HG03521 (cell line): ENCODE measurements at regions not wholly inside any gene's neighbourhood (a gene's known extent, or its start where the extent isn't known, plus 50 kb on each side); places are given as distances from the start of the nearest gene placed in this dataset.

Experiments
- ATAC-seq: cut with Tn5 transposase; IDR thresholded peaks from one replicate; pipeline ENCODE4 v1.9.1; 2021; ENCODE audit warnings: mild to moderate bottlenecking, moderate library complexity; ENCODE audit not compliant: unreplicated experiment

DNA sequence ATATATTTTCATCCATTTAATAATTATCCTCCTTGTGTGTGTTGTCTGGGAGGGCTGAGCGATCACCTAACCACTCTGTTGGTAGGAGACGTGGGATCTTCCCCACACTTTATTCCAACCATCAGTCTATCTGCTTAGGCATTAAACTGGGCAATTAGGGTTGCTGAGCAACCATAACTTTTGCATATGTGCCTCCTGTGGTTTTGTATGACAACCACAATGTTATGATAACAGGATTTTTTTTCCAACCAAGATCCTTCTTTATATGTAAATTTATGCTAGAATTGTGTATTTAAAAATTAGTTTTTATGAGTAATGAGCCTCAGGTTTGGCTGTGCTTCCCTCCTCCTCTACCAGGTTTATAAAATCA is 495.0 kb upstream of the MGMT start:
- no peak for ATAC-seq

DNA sequence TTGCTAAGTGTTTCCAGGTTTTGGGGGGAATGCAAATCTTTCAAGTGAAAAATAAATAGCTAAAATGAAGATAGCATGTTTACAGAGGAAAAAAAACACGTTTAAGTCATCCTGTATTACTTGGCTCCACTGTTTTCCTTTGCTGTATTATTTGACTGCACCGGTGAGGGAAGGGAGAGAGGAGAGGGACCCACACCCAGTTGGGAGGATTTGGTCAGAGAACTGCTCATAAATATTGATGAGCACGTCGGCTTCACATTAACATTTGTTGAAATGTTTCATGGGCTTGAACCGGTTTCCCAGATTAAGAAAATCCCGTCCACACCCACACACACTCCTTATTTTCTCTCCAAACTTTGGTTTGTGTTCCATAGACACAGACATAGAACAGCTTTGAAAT is 493.8 kb upstream of the MGMT start:
- no peak for ATAC-seq

DNA sequence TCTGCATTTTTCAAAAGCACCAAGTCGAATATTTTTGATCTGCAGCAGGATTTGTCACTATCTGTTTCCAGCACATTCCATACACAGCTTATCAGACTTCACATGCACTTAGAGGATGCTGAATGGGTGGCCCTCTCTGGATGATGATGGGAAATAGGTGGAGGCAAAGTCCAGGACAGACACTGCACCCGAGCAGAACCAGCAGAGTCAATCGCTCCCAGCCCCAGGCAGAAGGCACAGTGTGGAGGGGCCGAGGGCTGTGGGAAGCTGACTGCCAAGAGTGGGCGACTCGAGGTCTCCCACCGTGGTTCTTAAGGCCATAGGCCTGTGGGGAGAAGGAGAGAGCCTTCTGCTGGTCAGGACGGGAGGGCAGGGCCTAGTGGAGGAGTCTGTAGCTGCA is 490.2 kb upstream of the MGMT start:
- ATAC-seq, result no peak

DNA sequence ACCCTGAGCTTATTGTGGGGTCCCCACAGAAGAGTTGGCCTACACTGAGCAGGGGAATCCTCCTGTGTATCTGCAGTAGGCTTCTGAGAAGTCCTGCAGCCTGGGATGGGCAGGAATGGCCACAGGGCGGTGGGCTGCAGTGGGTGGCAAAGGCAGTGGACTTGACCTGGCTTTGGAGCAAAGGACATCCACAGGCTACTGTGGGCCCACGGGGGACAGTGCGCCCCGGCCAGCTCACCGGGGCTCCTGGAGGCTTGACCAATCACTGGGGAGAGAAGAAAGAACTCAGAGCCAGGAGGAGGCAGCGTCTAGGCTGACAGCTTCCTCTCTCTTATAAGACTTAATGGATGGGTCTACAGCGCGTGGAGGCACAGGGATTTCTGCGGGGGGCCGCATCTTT is 488.8 kb upstream of the MGMT start:
- ATAC-seq, result no peak

DNA sequence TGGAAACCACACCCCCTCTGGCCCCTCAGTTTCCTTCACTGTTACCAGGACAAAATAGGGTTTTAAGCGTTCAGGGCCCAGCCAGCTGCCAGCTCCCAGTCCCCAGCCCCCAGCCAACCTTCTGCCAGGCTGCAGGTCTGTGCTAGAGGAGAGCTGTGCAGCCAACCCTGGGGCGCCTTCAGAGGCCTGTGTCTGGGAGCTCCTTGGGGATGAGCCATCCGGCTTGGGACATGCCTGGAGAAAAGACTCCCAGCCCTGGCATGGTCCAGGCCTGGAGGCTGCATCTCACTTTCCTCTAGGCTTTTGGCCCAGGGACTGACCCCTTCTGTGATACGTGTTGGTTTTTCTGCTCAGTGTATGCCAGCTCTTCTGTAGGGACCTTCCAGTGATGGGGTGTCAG is 487.6 kb upstream of the MGMT start:
- ATAC-seq, result no peak

DNA sequence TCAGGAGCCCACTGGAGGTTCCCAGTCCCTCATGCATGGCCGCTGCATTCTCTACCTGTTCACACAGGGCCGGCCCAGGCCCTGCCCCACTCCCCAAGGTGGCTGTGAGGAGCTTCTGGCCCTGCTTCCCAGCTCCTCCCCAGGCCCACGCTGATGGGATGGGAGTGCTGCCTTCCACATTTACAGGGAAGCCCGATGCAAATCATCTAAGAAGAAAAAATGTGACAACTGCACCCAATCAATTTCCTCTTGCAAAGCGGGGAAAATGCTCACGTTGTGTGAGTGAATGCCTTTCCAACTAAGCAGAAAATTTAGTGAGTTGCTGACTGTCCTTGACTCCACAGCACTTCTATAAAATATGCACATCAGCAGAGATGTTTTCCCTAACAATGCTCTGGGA is 485.8 kb upstream of the MGMT start:
- no peak for ATAC-seq

DNA sequence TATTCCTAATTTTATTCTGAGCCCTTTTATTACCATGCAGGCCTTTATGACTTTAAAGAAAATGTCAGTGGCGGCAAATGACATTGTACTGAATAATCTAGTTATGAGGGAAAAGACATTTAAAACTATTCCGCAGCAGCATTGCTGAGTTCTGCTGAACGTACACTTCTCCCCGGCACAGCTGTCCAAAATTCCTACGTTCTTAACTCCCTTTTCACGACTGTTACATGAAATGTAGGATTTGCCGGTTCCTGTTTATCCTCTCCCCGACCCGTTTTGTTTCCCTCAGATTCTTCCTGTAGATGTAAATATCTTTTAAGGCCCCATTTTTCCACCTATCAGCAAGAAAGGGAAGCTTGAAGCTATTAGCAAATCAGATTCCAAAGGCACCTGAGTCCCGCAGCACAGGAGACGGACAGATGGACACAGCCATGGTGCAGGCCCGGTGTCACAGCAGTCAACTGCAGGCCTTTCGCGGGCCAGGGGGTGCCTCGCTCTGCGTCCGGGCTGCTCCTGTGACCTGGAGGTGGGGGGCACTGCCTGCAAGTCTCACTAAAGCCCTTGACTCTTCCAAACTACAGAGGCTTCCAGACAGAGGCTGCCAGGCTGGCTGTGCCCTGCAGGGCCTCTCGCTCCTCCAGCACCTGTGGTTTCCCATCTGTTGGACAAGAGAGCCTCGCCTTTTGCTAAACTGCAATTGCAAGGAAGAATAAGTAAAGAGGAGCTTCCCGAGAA is 485.0 kb upstream of the MGMT start:
- ATAC-seq, result no peak

DNA sequence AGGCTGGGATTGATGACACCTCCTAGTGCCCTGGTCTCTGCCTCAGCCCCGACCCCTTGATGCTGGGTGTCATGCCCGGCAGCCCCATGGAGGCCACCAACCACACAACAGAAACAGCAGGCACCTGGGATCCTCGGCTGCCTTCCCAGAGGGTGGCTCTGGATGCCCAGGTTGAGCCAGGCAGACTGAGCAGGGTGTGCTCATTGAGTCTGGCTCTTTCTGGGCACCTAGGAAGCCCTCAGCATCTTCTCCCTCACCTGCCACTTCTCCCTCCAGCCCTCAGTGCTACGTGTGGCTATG is 484.5 kb upstream of the MGMT start:
- no peak for ATAC-seq

DNA sequence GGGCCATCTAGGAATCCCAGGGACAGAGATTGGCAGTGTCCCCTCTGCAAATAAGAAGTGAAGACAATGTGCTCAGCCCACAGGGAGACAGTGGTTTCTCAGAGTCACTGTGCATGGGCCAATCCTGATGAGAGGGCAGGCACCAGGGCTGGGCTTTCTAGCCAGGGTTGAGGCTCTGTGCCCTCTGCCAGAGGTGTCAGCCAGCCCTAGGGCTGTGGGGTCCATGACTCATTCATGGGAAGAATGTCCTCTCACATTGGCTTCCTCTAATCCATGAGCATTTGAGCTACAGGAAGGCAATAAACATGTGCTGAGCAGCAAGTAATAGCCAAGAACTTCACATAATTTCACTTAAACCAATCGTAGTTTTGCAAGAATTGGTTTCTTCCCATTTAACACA is 482.0 kb upstream of the MGMT start:
- no peak for ATAC-seq

DNA sequence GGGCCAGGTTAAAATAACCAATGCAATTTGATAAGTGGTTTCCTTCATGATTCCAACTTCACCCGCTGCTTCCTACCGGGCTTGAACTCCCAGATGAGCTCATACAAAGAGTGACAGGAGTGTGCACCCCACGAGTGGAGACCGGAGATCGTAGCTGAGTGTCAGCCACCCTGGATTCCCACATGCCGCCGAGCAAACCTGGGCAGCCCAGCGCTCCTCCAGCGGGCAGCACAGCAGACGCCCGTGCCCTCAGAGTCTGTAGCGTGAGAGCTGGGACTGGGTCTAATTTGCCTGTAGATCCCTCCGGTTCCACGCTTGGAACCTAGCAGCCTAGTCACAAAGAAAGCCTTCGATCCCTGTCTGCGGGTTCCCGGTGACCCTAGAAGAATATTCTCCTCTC is 476.1 kb upstream of the MGMT start:
- ATAC-seq, result no peak

DNA sequence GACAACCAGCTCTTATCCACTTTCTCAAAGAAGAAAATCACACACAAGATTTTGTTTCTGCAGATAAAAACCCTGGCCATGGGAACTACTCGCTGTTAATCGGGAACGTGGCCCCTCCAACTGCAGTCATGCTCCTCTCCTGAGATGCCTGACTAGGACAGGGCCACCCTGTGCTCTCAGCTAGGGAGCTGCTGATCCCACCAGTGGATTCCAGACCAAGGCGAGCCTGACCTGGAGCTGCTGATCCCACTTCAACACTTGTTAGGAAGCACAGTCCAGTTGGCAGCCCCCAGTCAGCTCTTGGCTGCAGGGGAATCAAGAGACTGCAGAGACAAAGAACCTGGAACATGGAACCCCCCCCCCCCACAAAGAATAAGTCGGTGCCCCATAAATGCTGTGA is 474.3 kb upstream of the MGMT start:
- ATAC-seq, result no peak

DNA sequence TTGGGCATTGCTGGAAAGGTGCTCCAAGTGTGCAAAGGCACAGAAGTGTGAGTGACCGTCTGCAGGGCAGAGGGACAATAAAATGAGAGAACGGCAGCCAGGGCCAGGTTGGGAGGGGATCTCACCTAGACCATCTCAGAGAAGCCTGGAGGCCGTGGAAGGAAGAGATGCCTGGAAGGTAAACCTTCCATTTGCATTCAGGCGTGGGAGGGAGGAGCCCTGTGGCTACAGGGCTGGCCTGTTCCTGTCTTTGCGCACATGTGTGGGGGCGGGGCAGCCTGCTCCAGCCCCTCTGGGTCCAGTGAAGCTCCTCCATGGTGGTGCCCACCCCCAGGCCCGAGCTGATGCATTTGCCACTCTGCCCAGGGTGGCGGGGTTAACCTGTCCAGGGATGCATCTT is 473.6 kb upstream of the MGMT start:
- no peak for ATAC-seq

DNA sequence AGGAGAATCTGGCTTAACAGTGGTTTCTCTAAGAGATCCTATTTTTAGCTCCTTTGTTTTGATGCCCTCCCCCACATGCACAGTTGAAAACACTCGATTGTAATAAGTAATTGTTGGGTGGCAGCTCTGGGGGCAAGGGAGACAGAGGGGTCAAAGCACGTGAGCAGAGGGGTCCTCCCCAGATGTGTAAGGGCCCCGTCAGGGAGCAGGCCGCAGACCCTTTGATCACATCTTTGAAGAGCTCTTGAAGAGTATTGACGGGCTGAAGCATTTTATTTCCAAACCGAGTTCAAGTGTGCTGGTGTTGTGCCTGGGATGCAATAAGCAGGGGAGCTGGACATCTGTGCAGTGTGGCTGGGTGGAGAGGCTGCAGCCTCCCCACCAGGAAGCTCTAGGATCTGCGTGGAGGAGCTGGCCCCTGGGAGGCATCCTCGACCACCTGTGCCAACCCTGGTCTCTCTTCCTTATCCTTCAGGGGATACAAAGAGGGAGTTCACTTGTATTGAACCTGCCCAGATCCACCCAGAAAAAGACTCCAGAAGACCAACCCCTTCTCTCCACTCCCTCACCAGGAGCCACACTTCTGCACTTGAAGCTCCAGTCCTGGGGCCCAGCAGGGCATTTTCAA is 473.0 kb upstream of the MGMT start:
- no peak for ATAC-seq

DNA sequence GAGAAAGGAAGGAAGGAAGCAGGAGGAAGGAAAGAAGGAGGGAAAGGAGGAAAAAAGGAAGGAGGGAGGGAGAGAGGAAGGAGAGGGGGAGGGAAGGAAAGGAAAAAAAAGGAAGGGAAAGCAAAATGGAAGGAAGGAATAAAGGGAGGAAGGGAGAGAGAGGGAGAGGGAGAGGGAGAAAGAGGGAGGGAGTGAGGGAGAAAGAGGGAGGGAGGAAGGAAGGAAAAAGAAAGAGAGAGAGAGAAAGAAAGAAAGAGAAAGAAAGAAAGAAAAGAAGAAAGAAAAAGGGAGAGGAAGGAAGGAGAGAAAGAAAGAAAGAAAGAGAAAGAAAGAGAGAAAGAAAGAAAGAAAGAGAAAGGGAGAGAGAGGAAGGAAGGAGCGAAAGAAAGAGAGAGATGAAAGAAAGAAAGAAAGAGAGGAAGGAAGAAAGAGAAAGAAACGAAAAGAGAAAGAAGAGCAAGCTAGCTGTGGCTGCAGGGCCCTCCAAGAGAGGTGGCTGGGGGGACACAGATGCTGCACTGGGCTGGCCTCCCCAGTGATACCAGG is 472.4 kb upstream of the MGMT start:
- ATAC-seq, result no peak

DNA sequence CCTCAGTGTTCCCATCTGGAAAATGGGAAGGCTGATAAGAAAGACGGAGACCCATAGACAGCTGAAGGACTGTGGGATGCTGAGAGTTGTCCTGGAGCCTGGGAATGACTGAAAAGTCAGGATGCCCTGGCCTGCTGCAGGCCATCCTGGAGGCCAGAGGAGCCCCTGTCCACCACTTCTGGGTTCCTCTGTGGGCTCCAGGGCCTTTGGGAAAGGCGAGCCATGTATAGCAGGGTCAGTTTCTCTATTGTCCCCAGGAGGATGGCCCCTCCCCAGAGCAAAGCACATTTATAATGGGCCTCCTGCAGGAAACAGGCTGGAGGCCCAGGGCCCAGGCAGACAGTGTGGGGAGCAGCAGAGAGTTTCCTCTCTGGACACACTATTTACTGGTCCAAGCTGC is 471.4 kb upstream of the MGMT start:
- no peak for ATAC-seq

DNA sequence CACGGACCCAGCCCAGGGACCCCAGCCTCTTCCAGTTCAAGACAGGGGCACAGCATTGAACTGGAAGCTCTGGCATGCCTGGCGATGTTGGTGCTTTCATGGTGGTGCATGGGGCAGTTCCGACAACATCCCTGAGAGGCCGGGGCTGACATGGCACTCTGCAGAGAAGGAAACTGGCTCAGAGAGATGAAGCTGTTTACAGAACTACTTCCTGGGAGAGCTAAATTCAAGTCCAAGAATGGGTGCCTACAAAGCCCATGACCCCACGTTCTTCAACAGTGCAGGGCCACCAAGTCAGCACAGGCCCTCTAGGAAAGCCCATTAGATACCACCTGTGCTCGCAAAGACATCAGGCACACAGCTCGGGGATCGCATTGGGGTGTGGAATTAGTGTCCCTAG is 470.9 kb upstream of the MGMT start:
- no peak for ATAC-seq

DNA sequence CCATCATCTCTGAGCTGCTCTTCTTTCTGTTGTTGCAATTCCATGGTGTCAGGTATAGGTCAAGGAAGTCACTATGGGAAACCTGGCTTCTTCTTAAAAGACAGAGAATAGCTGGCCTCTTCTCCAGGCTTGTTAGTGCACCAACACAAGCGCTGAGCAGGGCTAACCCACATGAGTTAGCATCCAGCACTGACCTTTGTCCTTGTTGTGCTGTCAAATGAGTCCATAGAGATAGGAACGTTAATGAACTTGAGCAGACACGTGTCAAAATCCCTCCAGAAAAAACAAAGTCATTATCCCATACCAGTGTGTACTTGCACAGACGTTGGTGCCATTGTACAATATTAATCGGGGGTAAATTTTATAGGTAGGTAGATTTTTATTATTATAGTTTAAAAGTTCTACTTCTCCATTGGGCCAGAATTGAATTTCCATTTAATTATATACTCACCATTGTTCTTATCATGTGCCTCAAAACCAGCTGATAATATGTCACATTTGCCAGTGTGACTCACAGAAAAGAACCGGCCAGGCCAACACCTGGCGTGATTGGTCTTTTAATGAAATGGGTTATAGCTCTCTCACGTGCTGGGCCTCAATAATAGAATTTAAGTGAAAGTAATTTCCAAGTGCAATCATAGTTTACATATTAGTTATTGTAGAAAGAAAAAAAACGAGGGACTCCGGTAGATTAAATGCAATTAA is 468.8 kb upstream of the MGMT start:
- ATAC-seq, result no peak

DNA sequence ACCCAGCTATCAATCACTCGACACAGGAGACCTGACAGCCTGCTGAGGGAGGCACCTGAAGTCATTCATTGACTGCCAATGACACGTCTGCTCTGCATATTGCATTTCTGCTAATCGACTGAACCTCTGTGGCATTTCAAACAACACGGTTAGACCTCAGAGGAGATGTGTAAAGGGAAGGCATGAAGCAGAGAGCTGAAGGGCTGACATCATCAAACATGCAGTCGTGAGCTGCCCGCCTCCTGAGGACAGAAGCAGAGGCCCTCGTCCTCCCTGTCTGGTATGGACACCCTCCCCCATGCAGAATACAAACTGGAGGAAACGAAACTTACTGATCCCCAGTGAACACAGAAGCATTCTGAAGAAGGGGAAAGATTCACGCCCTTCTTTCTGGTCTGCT is 462.6 kb upstream of the MGMT start:
- ATAC-seq, result no peak

DNA sequence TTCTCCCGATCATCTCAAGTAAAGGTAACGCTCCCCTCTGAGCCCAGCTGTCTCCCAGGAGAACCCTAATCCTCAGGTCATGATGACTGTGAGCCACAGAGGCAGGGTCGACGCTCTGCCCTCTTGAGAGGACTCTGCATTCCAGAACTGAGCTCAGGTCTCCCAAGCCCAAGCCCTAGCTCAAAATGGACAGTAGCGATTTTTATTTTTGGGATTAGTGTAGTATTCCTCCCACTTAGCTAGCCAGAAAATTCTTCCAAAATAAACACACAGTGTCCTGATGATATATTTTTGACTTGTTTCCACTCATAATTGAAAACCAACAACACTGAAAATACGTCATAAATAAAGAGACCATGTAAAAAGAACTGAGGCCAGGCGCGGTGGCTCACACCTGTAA is 462.0 kb upstream of the MGMT start:
- ATAC-seq, result no peak

DNA sequence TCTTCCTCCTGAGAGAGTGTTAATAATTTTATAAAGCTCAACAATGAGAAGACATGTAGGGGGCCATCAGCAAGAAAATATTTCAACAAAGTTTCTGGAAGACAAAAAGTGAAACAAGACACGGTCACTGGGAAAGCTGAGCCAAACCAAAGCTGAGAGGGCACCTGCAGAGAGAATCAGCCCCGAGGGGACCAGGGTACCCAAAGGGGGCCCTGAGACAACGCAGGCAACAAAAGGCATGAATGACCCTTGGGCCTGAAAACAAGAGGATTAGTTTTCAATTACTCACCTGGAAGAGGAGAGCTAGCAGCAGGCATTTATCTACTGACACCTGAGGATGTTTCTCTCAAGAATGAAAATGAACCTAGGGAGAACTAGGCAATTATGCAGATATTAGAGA is 461.2 kb upstream of the MGMT start:
- no peak for ATAC-seq

DNA sequence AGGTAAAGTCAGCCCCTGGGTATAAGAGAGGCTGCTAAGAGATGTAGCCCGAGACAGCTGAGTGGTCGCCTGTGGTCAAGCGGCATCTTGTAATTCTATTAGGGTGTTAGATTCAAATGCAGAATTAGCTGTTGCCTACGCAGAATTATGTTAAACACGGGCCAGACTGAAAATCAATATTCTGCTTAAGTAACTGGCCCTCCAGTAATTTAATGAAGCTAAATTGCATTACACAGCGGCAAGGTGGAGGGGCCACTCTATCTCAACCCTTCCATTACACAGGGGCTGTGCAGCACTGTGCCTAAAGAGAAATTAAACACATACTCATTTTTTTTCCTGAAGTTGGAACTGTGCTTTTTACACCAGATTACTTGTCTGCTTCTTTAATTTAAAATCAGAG is 448.5 kb upstream of the MGMT start:
- no peak for ATAC-seq

DNA sequence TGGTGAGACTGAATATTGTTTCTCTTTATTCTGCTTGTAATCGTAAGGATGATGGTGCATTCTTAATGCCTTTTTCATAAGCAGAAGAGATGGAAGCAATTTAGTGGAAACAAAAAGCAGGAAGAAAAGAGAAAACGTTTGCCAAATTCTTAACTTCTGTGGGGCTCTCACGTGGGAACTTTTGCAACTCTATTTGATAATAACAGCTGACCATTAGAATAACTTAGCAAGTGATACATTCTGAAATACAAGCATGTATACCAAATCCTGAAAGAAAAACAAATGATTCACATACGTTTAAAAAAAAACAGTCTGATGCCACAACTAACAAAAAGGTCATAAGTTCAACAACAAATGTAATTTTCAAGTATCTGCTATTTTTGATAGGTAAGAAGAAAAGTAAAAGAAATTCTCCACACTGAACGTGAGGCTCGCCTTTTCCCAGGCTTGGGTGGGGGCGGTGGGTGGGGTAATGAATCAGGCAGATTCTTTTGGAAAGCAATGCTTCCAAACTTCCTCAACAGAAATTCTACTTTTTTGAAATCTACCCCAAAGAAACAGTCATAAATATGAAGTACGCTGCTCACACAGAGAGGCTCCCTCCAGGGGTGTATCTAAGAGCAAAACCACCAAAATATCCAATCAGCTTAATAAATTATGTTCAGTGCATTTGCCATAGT is 446.2 kb upstream of the MGMT start:
- no peak for ATAC-seq
